Esophagus mucosa (tissue), 1 donor: ENCODE measurements at regions not wholly inside any gene's neighbourhood (a gene's known extent, or its start where the extent isn't known, plus 50 kb on each side); places are given as distances from the start of the nearest gene placed in this dataset.

ENCODE experiments used
- ATAC-seq: fragments of 200-7000 bp; cut with Tn5 transposase; one replicate; pipeline ENCODE4 v1.9.1; 2020
- donor health status: DM: yes; HTN: yes; CAD: no.

DNA sequence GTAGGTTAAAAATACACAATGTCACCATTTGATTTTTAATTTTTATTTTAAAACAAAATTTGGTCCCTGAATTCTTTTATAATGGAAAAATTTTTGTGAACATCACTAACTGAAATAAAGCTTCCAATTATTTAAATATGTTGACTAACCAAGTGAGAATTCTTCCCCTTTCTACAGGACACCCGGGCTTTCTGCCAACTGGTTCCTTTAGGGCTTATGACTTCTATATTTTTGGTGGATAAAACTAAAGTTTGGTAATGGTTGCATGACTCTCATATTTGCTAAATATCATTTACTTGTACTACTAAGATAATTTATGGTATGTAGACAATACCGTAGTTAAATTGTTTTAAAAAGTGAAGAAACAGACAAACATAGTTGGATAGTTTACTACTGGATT lies 291.0 kb upstream of the DOK6 start:
- ATAC-seq, result no peak

DNA sequence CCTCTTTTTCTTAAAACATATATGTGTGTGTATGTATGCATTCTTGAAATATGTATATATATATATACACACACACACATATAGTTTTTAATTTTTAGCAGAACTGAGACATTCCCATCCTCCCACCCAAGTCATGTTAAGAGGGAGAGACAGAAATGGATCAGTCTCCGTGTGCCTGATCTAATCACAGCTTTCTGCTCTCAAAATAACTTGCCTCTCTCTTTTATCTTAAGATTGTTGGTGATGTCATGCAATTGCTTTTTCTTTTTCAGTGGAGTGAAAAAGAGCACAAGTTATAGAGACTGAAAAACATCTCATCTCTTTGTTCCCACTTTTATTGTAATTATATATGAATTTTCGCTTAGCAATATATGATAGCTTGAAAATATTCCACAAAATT lies 279.9 kb upstream of the DOK6 start:
- no peak for ATAC-seq

DNA sequence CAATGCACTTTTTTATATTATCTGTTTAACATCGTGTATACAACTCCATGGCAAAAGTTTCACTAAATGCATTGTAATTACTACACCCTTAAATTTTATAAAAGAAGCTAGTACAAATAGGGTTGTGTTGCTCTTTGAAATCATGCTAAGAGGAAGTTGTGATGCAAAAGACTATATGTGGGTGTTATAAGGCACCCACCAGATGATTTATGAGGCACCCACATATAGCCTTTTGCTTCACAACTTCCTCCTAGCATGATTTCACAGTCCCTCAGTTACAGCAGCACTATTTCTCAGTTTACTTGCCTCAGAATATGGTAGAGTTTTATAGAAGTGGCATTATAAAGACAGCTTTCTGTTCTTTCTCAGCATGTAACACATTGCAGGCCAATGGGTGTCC lies 277.3 kb upstream of the DOK6 start:
- no peak for ATAC-seq

DNA sequence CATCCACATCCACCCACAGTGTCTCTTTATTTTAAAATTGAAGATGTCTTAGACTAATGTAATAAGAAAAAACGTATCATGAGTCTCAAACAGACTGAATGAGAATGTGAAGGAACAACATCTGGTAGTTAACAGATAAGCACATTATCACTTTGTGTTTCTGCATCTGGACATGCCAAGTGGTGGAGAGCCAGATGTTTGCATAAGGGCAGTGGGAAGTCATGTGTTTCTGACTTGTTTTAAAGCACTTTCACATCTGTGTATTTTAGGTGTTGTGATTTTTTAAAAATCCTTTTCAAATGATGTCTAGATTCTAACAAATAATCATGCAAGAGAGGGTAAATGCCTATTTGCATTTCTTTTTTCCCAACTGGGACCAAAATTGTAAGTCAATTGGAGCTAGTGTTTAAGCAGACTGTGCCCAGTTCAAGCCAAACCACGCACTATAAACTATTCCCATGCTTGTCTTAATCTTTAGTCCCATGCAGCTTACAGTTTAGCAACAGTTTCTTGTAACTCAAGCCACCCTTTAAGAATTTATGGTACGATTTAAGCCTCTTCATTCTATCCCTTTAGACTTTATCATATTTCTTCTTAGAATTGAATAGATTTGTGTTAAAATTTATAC lies 272.7 kb upstream of the DOK6 start:
- no peak for ATAC-seq

DNA sequence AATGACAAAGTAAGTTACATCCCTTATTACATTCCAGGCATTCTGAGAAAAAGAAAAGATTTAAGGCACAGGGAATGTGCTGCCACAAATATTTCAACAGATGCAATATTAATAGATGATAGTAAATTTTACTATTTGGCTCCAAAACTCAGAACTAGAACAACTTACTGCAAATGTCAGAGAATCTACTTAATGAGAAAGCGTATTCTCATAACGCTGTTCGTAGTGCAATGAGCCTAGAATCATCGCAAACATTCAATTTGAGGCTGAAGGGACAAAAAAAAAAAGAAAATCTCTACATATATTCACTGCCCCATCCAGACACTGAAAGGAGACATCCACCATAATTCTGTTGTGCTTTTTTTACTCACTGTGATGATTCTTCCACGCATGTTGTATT lies 272.1 kb upstream of the DOK6 start:
- ATAC-seq, result no peak

DNA sequence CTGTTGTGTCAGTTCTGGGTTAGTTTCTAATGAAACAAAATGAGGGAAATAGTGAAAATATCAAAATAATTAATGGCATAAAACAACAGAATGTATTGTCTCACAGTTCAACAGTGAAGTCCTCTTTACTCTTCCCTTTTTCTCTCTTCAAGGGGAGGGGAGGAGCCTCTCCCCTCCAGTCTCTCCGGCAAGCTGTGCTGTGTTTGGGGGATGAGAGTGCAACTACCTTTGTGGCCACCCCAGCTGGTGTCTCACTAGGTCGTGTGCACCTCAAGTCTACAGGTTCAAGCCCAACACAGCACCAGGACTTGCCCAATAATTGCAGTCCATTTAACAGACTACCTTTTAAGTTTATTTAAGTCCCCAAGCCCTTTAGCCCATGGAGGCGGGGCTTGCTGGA lies 271.7 kb upstream of the DOK6 start:
- no peak for ATAC-seq

DNA sequence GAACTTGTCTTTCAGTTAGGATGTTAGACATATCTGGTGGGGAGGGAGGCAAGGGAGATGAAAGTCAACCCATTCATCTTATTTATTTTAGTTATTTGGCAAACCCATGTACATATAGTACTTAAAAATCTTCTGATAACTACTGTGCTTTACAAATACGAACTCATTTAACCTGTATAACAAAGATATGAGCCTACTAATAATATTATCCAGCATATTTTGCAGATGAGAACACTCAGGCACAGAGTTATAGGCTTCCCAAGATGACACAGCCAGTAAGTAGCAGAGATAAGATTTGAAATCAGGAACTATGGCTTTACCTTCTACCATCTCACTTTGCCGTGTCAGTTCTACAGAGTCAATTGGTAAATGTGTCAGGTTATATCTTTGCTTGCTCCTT lies 262.6 kb upstream of the DOK6 start:
- ATAC-seq, result no peak

DNA sequence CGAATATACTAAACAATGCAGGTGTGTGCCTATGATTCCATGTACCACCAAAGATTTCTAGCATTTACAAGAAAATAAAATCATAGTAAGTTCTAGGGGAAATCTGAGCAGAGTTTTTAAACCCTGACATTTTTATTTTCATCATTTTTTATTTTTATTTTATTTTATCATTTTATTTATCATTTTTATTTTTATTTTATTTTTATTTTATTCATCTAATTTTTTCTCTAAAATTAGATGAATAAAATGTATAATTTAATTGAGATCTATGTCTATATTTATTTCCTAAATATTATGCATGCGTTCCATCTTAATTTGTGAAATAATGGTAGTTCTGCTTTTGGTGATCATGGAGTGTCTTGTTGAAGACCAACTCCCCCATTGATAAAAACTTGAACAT lies 257.6 kb upstream of the DOK6 start:
- no peak for ATAC-seq

DNA sequence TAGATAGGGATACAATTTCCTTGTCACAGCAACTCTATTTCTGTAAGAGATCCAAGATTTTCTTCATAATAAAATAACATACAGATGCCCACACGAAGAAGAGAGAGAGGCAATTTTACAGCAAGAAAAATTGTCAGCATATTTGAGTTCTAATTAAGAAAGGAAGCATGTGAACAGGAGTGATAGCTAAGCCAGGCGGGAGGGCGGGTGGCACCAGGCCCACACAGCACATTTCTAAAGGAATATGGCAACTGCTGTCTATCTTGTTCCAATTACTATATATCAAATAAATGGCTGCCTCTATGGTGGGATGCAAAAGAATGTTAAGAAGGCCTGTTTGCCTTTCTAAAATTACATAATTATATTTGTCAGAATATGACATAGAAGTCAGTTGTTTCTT lies 248.3 kb upstream of the DOK6 start:
- ATAC-seq, result no peak

DNA sequence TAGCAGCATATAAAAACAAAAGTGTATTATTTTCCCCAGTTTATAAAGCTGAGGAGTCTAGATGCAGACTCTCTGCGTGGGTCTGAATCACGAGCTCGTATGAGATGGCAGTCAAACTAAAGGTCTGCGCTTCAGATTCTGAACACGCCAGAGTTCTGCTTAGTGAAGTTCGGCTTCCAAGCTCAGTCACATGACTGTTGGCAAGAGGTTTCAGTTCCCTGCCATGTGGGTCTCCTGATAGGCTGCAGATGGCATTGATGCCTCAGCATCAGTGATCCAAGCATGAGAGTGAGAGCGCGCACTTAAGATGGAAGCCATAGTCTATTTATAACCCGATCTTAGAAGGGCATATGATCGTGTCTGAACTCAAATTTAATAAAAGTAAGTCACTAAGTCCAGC lies 242.8 kb upstream of the DOK6 start:
- ATAC-seq, result no peak

DNA sequence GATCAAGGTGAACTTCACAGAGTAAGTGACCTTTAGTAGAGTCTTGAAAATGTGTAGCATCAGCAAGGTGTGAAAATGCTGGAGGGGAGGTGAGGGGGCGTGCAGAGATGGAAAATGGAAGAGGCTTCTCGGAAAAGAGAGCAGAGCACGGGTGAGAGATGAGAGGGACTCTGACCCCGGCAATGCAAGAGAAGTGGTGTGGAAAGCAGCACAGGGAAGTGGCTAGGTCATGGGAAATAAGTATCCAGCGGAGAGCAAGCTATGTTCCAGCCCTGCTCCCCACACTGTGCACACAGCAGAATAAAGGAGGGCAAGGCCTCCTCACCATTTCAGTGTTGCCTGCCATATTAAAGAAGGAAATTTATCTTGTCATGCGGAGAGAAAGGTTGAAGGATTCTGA lies 241.7 kb upstream of the DOK6 start:
- ATAC-seq, result no peak

DNA sequence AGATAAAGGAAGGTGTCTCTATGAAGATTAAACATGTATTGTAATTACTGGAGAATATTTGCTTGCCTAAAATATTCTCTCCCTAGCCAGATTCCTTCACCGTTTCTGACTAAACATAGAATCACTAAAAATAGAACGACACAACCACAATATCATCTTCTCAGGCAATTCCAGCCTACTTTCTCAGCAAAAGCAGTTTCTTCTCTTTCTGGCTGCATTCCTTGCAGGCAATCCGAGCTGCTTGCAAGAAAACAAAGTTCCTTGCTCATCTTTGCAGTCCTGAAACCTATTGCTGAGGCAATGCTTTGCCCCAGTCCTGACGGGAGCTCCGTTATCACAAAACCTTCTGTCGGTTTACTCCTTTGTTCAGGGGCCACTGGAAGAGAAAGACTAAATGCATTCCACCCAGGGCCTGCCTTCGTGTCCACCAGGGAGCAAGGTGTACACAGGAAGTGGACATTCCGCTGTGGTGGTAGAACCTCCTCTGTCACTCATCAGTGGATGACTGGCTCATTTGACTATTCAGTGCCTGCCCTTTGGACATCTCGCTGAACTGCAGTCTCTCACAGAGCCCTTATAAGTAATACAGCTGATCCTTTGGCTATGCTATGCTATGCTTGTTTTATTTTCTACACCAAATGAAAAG lies 239.2 kb upstream of the DOK6 start:
- no peak for ATAC-seq

DNA sequence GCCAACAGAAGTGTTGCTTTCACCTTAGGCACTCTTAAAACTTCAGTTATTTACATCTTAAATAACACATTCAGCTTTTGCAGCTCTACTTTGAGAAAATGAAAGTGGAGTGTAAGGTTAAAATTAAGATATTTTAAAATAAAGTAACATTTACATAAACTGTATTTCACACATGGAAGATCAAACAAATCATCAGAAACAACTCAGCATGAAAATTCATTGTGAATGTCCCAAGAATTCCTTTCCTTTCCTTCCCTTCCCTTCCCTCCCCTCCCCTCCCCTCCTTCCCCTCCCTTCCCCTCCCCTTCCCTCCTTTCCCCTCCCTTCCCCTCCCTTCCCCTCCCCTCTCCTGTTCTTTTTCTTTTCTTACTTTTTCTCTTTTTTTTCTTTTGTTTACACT lies 238.0 kb upstream of the DOK6 start:
- no peak for ATAC-seq

DNA sequence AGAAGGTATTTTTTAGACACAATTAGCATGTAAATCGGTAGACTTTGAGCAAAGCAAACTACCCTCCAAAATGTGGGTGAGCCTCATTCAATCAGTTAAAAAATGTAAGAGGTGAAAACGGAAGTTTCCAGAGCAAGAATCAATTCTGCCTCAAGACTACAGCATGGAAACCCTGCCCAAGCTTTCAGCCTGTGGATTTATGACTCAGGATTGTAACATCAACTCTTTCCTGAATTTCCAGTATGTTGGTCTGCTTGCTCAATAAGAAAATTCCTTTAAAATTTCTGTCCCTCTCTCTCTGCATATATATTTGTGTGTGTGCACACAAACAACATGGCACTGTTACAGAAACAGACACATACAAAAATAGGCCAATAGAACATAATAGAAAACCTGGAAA lies 228.6 kb upstream of the DOK6 start:
- ATAC-seq, result no peak

DNA sequence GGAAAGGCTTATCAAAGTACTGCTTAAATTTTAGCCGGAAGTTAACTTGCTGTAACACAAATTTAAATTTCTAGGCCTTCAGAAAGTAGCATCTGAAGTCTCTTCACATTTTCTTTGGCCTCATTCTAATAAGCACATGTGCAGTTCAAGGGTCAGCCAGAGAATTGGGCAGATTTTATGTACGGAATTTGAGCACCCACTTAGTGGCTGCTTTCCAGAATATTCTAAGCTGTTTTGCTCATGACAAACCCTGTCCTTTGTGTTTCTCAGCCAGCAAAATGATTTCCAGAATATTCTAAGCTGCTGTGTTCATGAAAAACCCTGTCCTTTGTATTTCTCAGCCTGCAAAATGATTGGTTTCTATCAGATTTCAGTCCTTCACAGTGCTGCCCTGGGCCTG lies 225.0 kb upstream of the DOK6 start:
- no peak for ATAC-seq

DNA sequence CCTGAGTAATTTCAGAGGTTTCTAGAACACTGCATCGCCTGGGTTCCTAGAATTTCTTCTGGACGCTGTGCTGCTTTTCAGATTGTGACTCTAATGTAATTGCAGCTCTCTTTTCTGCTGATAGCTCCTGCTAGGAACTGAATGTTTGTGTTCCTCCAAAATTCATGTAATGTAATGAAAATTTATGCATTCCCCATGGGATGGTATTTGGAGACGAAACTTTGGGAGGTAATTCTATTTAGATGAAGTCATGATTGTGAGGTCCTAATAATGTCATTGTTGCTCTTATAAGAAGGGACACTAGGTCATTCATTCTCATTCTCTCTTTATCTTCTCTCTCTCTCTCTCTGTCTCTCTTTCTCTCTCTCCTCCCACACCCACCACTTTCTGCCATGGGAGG lies 223.9 kb upstream of the DOK6 start:
- ATAC-seq, result no peak

DNA sequence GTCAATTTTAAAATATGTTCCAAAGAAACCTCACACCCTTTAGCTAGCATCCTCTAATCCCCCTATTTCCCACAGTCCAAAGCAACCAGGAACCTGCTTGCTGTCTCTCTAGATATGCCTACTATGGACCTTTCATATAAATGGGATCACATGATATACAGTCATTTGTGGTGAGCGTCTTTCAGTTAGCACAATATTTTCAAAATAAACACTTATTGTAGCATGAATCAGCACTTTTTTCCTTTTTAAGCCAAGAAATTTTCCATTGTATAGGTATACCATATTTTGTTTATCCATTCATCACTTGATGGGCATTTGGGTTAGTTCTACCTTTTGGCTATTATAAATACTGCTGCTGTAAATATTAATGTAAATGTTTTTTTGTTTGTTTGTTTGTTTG lies 223.0 kb upstream of the DOK6 start:
- ATAC-seq, result no peak

DNA sequence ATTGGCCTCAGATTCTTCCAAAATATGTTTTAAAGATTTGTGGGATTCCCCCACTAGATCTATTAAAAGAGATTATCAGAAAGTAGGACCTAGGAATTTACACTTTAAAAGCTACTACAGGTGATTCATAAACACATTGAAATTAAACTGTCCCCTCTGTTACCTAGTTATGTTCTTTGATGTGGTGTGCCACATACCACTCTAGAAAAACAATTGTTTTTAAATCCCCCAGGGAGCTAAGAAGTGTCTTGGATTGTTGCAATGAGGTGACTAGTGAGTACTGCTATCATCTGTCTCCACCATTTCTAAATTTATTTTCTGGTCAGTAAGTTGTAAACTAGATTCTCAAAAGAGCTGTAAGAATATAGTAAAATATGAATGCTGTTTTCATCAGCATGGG lies 214.5 kb upstream of the DOK6 start:
- no peak for ATAC-seq

DNA sequence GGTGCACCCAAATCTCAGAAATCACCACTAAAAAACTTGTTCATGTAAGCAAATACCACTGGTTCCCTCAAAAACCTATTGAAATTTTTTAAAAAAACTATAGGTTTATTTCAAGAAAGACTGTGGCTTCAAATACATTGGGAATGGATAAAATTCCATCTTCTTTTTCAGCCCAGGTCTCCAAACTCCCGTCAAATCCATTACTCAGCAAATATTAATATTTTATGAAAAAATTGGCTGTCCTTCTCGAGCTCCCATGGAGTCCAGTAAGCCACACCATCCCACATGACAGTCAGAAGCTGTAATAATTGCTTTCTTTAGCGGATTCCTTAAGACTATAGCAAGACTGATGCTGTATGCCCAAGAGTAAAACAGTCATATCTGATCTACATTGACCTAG lies 204.4 kb upstream of the DOK6 start:
- no peak for ATAC-seq

DNA sequence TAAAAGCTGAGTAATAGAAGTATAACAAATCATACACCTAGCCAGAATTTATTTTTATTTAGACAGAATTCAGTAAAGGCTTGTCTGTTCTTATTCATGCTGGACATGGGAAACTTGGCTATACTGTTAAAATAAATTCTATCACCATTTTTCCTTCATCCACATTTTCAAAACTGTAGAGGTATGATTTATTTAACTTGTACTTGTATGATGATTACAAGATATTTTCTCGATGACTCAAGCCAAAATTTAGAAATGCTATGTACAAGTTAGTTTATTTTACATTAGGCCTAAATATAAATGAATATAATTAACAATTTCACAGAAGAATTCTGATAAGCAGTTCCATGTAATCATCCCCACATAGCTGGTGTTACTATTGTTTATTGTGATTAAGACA lies 194.8 kb upstream of the DOK6 start:
- ATAC-seq, result no peak

DNA sequence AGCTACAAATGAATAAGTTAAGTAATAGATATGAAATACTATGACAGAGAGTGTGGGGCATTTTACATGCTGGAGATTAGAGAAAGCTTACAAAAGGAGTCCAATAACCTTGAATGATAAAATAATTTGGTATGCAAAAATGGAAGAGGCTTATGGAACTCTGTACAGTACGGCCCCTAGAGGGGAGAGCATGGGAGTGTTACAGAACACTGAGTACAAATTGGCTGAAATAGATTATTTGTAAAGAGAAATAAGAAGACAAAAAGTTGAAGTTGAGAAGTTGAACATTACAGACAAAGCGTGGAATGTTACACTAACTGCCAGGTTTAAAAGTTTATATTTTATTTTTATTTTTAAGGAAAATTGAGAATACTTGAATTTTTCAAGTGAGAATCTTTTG lies 192.1 kb upstream of the DOK6 start:
- no peak for ATAC-seq

DNA sequence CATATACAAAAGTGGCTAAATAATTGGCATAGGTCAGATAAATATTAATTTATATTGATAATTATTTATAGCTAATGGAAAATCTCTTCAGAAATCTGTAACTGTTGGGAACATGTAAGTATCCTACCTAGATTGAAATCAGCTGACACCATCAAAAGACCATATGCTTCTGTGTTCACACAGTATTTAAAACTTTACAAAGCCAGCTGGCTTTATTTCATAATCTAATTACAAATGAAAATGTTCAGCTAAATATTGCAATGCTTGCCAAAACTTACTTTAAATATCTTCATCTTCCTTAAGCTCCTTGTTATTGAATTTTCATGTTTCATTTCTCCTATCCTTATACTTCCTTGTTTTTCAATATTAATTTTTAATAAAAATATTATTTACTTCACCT lies 190.9 kb upstream of the DOK6 start:
- ATAC-seq, result no peak

DNA sequence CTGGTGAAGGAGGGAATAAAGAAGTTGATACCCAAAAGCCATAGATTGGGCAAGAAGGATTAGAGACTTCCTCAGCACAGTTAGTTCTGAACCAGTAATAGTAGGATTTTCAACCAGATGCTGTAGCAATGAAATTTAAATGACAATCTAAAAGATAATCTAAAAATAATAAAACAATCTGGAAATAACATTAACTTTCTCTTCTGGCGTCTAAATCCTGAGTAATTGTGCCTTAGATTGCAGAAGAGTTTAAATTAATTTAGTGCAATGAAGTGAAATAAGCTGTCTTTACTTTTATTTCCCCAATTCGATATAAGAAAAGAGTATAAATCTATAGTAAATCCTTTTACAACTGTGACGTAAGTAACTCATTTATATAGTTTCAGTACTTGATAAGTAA lies 186.8 kb upstream of the DOK6 start:
- ATAC-seq, result no peak

DNA sequence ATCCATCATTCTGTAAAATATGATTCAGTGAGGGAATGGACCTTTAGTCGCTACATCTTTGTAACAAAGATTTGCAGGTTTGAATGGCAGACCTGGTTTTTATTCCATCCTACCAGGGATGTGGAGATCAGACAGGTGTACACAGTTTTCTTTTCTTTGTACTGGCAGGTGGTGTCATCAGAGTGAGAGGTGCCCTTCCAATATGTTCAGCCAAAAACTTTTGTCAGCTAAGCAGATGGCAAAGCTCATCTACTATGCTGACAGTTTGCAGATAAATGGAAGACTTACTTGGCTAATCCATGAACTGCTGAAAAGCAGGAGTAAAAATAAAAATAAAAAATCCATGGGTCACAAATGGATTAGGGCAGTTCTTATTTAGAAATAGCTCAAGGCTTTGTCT lies 185.5 kb upstream of the DOK6 start:
- ATAC-seq, result no peak

DNA sequence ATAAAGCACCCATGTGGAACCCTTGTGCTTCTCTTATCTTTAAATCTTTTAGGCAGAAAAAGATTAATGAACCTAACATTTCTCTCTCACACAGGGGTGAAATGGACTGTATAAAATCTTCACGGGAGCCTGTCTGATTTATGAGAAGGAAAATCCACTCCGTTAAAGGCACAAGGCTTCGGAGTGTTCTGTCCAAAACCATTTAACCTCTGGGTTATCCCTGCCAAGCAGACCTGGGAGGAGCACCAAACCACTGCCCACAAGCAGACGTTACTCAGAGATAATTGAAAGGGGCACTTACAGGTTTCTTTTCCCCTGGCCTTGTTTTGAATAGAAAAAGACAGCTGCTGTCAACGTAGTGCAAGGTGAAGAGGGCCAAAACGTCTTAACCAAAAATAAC lies 184.4 kb upstream of the DOK6 start:
- no peak for ATAC-seq
